ENCODE measurements at regions not wholly inside any gene's neighbourhood (a gene's known extent, or its start where the extent isn't known, plus 50 kb on each side); places are given as distances from the start of the nearest gene placed in this dataset.
"Not testable (repeated sequence)": the region's sequence is repeated elsewhere in the genome, so short reads cannot be mapped to it uniquely, and the experiment has no call there.

DNA sequence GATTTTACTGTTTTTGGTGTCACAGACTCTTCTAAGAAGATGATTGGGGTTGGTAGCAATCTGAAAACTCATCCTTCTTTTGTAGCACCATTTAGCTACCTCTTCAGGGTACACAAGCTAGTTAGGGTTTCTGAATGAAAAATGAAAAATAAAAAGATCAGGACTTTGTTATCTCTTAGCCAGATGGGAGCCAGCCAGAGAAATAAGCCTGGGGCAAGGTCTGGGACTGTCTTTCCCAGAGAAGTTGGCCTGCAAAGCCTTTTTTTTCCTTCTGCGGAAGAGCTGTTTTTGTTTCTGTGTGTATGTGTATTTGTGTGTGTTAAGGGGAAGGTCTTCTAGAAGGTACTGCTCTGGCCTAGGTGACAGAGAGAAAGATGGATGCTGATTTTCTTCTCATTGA is 150.7 kb upstream of the AGTR1 start:
- ChIA-PET POLR2A (no interaction called here), CTCF (no interaction called here)
- TF ChIP-seq FOXM1 (IDR thresholded peaks at IDR 0.05; ENCODE audit: borderline replicate concordance) (no peak), NFRKB (IDR thresholded peaks at IDR 0.05) (no peak), FOXA1 (IDR thresholded peaks at IDR 0.05) (no peak), ELF4 (IDR thresholded peaks at IDR 0.05) (no peak), HDGF (IDR thresholded peaks at IDR 0.05; ENCODE audit: borderline replicate concordance) (no peak), LEF1 (IDR thresholded peaks at IDR 0.05; ENCODE audit: borderline replicate concordance) (no peak), SP1 (IDR thresholded peaks at IDR 0.05) (no peak), SUZ12 (IDR thresholded peaks at IDR 0.05) (no peak), FOXK2 (IDR thresholded peaks at IDR 0.05) (no peak), L3MBTL2 (conservative IDR thresholded peaks at IDR 0.05) (no peak), CTBP1 (IDR thresholded peaks at IDR 0.05; ENCODE audit: borderline replicate concordance) (no peak), BHLHE40 (IDR thresholded peaks at IDR 0.05; ENCODE audit: borderline replicate concordance) (no peak)
- TF ChIP-seq, protein P1, sequence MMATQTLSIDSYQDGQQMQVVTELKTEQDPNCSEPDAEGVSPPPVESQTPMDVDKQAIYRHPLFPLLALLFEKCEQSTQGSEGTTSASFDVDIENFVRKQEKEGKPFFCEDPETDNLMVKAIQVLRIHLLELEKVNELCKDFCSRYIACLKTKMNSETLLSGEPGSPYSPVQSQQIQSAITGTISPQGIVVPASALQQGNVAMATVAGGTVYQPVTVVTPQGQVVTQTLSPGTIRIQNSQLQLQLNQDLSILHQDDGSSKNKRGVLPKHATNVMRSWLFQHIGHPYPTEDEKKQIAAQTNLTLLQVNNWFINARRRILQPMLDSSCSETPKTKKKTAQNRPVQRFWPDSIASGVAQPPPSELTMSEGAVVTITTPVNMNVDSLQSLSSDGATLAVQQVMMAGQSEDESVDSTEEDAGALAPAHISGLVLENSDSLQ (IDR thresholded peaks at IDR 0.05) = no peak
- DNase-seq (ENCODE audit: extremely low spot score) = no peak

- TF ChIP-seq SUZ12 (IDR thresholded peaks at IDR 0.05) = no peak
- TF ChIP-seq, protein P1 (IDR thresholded peaks at IDR 0.05) = no peak
- no peak for TF ChIP-seq LEF1 (IDR thresholded peaks at IDR 0.05; ENCODE audit: borderline replicate concordance)
- TF ChIP-seq FOXM1 (IDR thresholded peaks at IDR 0.05; ENCODE audit: borderline replicate concordance) = no peak
- no peak for TF ChIP-seq FOXK2 (IDR thresholded peaks at IDR 0.05)
- no peak for TF ChIP-seq L3MBTL2 (conservative IDR thresholded peaks at IDR 0.05)
- TF ChIP-seq HDGF (IDR thresholded peaks at IDR 0.05; ENCODE audit: borderline replicate concordance) = no peak
- no peak for TF ChIP-seq TARDBP (IDR thresholded peaks at IDR 0.05)
- no peak for TF ChIP-seq ZNF384 (IDR thresholded peaks at IDR 0.05)
- TF ChIP-seq SP1 (IDR thresholded peaks at IDR 0.05) = no peak
- no peak for TF ChIP-seq FOXA1 (IDR thresholded peaks at IDR 0.05)
- no peak for TF ChIP-seq CTBP1 (IDR thresholded peaks at IDR 0.05; ENCODE audit: borderline replicate concordance)
- no peak for TF ChIP-seq BHLHE40 (IDR thresholded peaks at IDR 0.05; ENCODE audit: borderline replicate concordance)
- no peak for TF ChIP-seq ELF4 (IDR thresholded peaks at IDR 0.05)
- TF ChIP-seq NFRKB (IDR thresholded peaks at IDR 0.05) = no peak
- TF ChIP-seq ARNT (IDR thresholded peaks at IDR 0.05) = no peak
- CTCF ChIA-PET = no interaction called here
- no peak for DNase-seq (ENCODE audit: extremely low spot score)
- POLR2A ChIA-PET = no interaction called here
These were observed 145.9 kb upstream of the AGTR1 start for GRCh38 chr3:148551767-148552260.

GRCh38 chr3:148554367-148554766 is 143.3 kb upstream of the AGTR1 start:
- TF ChIP-seq HDGF (IDR thresholded peaks at IDR 0.05; ENCODE audit: borderline replicate concordance) = no peak
- TF ChIP-seq CTBP1 (IDR thresholded peaks at IDR 0.05; ENCODE audit: borderline replicate concordance) = no peak
- no peak for TF ChIP-seq TARDBP (IDR thresholded peaks at IDR 0.05)
- TF ChIP-seq SUZ12 (IDR thresholded peaks at IDR 0.05) = no peak
- no peak for TF ChIP-seq LEF1 (IDR thresholded peaks at IDR 0.05; ENCODE audit: borderline replicate concordance)
- no peak for TF ChIP-seq FOXM1 (IDR thresholded peaks at IDR 0.05; ENCODE audit: borderline replicate concordance)
- no peak for TF ChIP-seq ARNT (IDR thresholded peaks at IDR 0.05)
- no peak for TF ChIP-seq NFRKB (IDR thresholded peaks at IDR 0.05)
- TF ChIP-seq, protein P1 (IDR thresholded peaks at IDR 0.05) = no peak
- TF ChIP-seq FOXA1 (IDR thresholded peaks at IDR 0.05) = no peak
- TF ChIP-seq L3MBTL2 (conservative IDR thresholded peaks at IDR 0.05) = no peak
- no peak for TF ChIP-seq SP1 (IDR thresholded peaks at IDR 0.05)
- no peak for TF ChIP-seq BHLHE40 (IDR thresholded peaks at IDR 0.05; ENCODE audit: borderline replicate concordance)
- TF ChIP-seq ELF4 (IDR thresholded peaks at IDR 0.05) = no peak
- TF ChIP-seq FOXK2 (IDR thresholded peaks at IDR 0.05) = no peak
- TF ChIP-seq ZNF384 (IDR thresholded peaks at IDR 0.05) = no peak
- no peak for DNase-seq (ENCODE audit: extremely low spot score)
- CTCF ChIA-PET = no interaction called here
- POLR2A ChIA-PET = no interaction called here

DNA sequence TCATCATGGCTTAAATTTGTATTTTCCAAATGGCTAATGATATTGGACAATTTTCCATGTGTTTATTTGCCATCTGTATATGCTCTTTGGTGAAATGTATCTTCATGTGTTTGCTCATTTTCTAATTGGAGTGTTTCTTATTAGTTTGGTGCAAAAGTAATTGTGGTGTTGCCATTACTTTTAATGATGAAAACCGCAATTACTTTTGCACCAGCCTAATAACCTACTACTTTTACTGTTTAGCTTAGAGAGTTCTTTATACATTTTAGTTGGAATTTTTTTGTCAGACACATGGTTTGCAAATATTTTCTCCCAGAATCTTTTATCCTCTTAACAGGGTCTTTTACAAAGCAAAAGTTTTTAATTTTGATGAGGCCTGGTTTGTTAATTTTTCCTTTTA is 141.0 kb upstream of the AGTR1 start:
- peak; percentile 71 for TF ChIP-seq ELF4 (IDR thresholded peaks at IDR 0.05)
- TF ChIP-seq ARNT (IDR thresholded peaks at IDR 0.05) = no peak
- TF ChIP-seq, protein P1 (IDR thresholded peaks at IDR 0.05) = no peak
- TF ChIP-seq LEF1 (IDR thresholded peaks at IDR 0.05; ENCODE audit: borderline replicate concordance) = no peak
- no peak for TF ChIP-seq L3MBTL2 (conservative IDR thresholded peaks at IDR 0.05)
- no peak for TF ChIP-seq NFRKB (IDR thresholded peaks at IDR 0.05)
- no peak for TF ChIP-seq TARDBP (IDR thresholded peaks at IDR 0.05)
- ChIA-PET CTCF (no interaction called here), POLR2A (no interaction called here)

GRCh38 chr3:148577579-148577978 is 120.1 kb upstream of the AGTR1 start:
- DNase-seq (ENCODE audit: extremely low spot score); CTCF ChIA-PET; POLR2A ChIA-PET: not testable (repeated sequence)

More for the DNA sequence above, 141.0 kb upstream of the AGTR1 start:
- no peak for DNase-seq (ENCODE audit: extremely low spot score)

GRCh38 chr3:148582126-148582525 is 115.6 kb upstream of the AGTR1 start:
- ChIA-PET CTCF (no interaction called here), POLR2A (no interaction called here)
- no peak for DNase-seq (ENCODE audit: extremely low spot score)
- no peak for TF ChIP-seq L3MBTL2 (conservative IDR thresholded peaks at IDR 0.05)
- no peak for TF ChIP-seq LEF1 (IDR thresholded peaks at IDR 0.05; ENCODE audit: borderline replicate concordance)
- no peak for TF ChIP-seq CTBP1 (IDR thresholded peaks at IDR 0.05; ENCODE audit: borderline replicate concordance)
- no peak for TF ChIP-seq FOXK2 (IDR thresholded peaks at IDR 0.05)
- no peak for TF ChIP-seq ARNT (IDR thresholded peaks at IDR 0.05)
- TF ChIP-seq ELF4 (IDR thresholded peaks at IDR 0.05) = no peak
- TF ChIP-seq NFRKB (IDR thresholded peaks at IDR 0.05) = no peak
- no peak for TF ChIP-seq TARDBP (IDR thresholded peaks at IDR 0.05)
- TF ChIP-seq, protein P1 (IDR thresholded peaks at IDR 0.05) = no peak
- TF ChIP-seq ZNF384 (IDR thresholded peaks at IDR 0.05) = no peak

All from HEK293T (cell line).